Pancreas (tissue), 10 donors: ENCODE measurements at regions not wholly inside any gene's neighbourhood (a gene's known extent, or its start where the extent isn't known, plus 50 kb on each side); places are given as distances from the start of the nearest gene placed in this dataset.

Source experiments
- ATAC-seq, 4 donors: fragments of 200-7000 bp; cut with Tn5 transposase; one replicate each; pipeline versions ENCODE4 v1.8.0 to v1.9.1; 2020; ENCODE audit warnings: mild to moderate bottlenecking in 4 of 4, moderate library complexity in 4 of 4
- DNase-seq, 6 donors: peaks; one replicate each; pipeline ENCODE4 v3.0.0-alpha.2; 2020
- FAIRE-seq: peaks from 2 replicates; lab custom pipeline; 2012; peaks lifted over from hg19 to GRCh38; lab: Jason Lieb, UNC
- H3K27ac ChIP-seq, 4 donors: fragments of 200-600 bp; sonication (generic); 1 replicate in 3 of 4; 2 replicates in 1 of 4; pipeline versions ENCODE4 v1.5.0 to v1.8.0; 2020
- H3K27me3 ChIP-seq, 4 donors: fragments of 200-600 bp; one replicate each; pipeline ENCODE4 v1.8.0; 2021
- H3K36me3 ChIP-seq, 3 donors: fragments of 200-600 bp; sonication (generic) in 1 of 3; one replicate each; pipeline versions ENCODE4 v1.5.0 to v1.8.0; 2020 to 2021
- H3K4me1 ChIP-seq, 3 donors: fragments of 200-600 bp; one replicate each; pipeline ENCODE4 v1.8.0; 2021
- H3K4me3 ChIP-seq, 4 donors: fragments of 200-600 bp; sonication (generic) in 2 of 4; one replicate each; pipeline versions ENCODE4 v1.5.0 to v1.8.0; 2020 to 2021
- H3K9me3 ChIP-seq, 4 donors: fragments of 200-600 bp; one replicate each; pipeline ENCODE4 v1.8.0; 2021
- WGBS, 2 donors: extraction: QIAGEN DNeasy Blood & Tissue Kit; methylation state at CpG; one replicate each; pipeline ENCODE4 v1.1.7; 2013; 5-methylcytosine and 5-hydroxymethylcytosine counted together
- intact Hi-C, 3 donors: fragments of 100-400 bp; cut with DNase I; formaldehyde crosslinking; loops; one replicate each; pipeline versions ENCODE4 v1.11.1 to v1.14.2; 2022
- TF ChIP-seq, protein P1 (sequence below), 4 donors: fragments of 200-600 bp; sonication (generic) in 3 of 4; IDR thresholded peaks; one replicate each; pipeline versions ENCODE4 v1.5.0 to v1.8.0; 2021; ENCODE audit warnings: antibody characterized with exemption in 4 of 4
- donor health status: healthy with polysubstance abuse.
- donor health status: DM: no; HTN: no; CAD: no; lungs with moderate emphysema.
- donor health status: DM: no; HTN: no; CAD: no.
- donor health status: control.
- donor health status: control.
- donor health status: Bipolar disorder and iron deficiency.
- donor health status: DM: yes; HTN: yes; CAD: no.
- donor health status: DM: no; HTN: no; CAD: no.
- donor health status: DM: no; HTN: no; CAD: no.
- donor health status: DM: yes; HTN: yes; CAD: no.

DNA sequence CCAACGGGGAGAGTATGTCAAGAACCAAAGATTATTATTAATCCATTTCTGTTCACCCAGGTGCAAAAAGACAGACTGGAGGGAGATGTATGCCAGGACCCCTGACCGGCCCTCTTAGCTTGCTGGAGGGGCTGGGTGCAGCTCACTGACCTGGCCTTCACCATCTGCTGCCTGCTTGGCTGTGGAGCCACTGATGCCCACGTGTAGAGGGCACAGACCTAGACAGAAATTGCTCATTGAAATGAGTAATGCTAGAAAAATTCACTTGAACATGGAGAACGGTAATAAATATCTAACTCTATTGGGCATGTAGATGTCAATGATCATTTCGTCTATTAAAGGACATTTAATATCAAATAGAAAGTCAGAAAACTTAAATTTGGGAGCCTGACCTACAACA, 58.8 kb upstream of the ERCC6L2 start:
- DNase-seq, result no peak
- Histone ChIP-seq H3K27me3 (no peaks in the 10 kb centered on the region), H3K27ac (no peak overlapping the region), H3K4me3 (no peak overlapping the region), H3K4me1 (no peaks in the 10 kb centered on the region), H3K36me3 (no peaks in the 10 kb centered on the region), H3K9me3 (no peaks in the 10 kb centered on the region)
- ATAC-seq, result no peak
- TF ChIP-seq, protein P1, sequence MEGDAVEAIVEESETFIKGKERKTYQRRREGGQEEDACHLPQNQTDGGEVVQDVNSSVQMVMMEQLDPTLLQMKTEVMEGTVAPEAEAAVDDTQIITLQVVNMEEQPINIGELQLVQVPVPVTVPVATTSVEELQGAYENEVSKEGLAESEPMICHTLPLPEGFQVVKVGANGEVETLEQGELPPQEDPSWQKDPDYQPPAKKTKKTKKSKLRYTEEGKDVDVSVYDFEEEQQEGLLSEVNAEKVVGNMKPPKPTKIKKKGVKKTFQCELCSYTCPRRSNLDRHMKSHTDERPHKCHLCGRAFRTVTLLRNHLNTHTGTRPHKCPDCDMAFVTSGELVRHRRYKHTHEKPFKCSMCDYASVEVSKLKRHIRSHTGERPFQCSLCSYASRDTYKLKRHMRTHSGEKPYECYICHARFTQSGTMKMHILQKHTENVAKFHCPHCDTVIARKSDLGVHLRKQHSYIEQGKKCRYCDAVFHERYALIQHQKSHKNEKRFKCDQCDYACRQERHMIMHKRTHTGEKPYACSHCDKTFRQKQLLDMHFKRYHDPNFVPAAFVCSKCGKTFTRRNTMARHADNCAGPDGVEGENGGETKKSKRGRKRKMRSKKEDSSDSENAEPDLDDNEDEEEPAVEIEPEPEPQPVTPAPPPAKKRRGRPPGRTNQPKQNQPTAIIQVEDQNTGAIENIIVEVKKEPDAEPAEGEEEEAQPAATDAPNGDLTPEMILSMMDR (IDR thresholded peaks at IDR 0.05), result no peak
- no peak for FAIRE-seq
- 86 to 89% methylated on average over 5 of the region's 5 CpGs for WGBS, 2 donors
- intact Hi-C loops, result no loop called here

DNA sequence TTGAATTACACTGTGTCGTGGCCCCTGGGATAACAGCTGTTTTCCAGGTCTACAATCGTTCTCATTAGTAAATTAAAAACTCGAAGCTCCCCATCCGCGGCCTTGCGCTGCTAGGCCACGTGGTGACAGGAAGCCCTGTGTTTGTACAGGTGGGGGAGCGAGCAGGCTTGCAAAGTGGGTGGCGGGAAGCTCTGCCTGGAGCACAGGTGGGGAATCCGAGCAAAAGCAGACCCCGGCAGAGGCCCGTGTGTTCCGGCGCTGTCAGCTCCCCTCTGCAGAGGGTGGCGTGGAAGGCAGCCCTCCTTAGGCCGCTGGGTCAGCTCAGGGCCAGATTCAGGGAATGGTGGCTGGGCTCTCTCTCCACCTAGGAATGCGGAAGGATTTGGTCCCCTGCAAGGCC, 59.5 kb upstream of the ERCC6L2 start:
- Histone ChIP-seq H3K27me3 (no peaks in the 10 kb centered on the region), H3K4me3 (no peak overlapping the region), H3K9me3 (no peaks in the 10 kb centered on the region), H3K27ac (no peak overlapping the region), H3K36me3 (no peaks in the 10 kb centered on the region), H3K4me1 (no peaks in the 10 kb centered on the region)
- ATAC-seq (no peak), DNase-seq (no peak), FAIRE-seq (no peak)
- 88 to 91% methylated on average over 17 of the region's 17 CpGs for WGBS, 2 donors
- TF ChIP-seq, protein P1 (IDR thresholded peaks at IDR 0.05), result no peak
- intact Hi-C loops, result no loop called here

DNA sequence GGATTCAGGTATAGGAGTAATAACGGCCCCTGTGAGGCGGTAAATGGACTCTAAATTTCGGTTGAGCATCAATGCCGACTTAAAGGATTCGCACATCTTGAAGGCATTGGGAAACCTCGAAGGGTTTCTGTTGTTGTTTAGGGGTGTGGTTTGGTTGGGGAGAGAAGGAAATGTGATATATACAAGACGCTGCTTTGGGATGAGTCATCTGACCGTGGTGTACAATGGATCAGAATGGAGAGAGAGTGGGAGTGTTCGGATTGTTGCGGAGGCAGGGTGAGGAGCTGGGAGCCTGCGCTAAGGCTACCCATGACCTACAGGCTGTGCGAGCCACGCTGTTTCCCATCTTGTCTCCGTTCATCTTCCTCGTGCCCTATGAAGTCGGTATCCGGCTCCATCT, 60.4 kb upstream of the ERCC6L2 start:
- 93 to 95% methylated on average over 17 of the region's 17 CpGs for WGBS, 2 donors
- Histone ChIP-seq H3K9me3 (no peaks in the 10 kb centered on the region), H3K4me3 (no peak overlapping the region), H3K27me3 (no peaks in the 10 kb centered on the region), H3K36me3 (no peaks in the 10 kb centered on the region), H3K4me1 (no peaks in the 10 kb centered on the region), H3K27ac (no peak overlapping the region)
- FAIRE-seq, result no peak
- intact Hi-C loops, result no loop called here
- no peak for ATAC-seq
- TF ChIP-seq, protein P1 (IDR thresholded peaks at IDR 0.05), result no peak
- DNase-seq, result no peak

GRCh38 chr9:95813923-95814322, 61.6 kb upstream of the ERCC6L2 start:
- DNase-seq (no peak), FAIRE-seq (no peak), ATAC-seq (no peak)
- no peak overlapping the region for H3K4me3 ChIP-seq
- H3K36me3 ChIP-seq, result no peaks in the 10 kb centered on the region
- intact Hi-C loops, result no loop called here
- H3K9me3 ChIP-seq, result no peaks in the 10 kb centered on the region
- H3K27me3 ChIP-seq, result no peaks in the 10 kb centered on the region
- no peak overlapping the region for H3K27ac ChIP-seq
- TF ChIP-seq, protein P1 (IDR thresholded peaks at IDR 0.05), result no peak
- no peaks in the 10 kb centered on the region for H3K4me1 ChIP-seq

- intact Hi-C loops, result no loop called here
- Histone ChIP-seq H3K36me3 (no peaks in the 10 kb centered on the region), H3K9me3 (no peaks in the 10 kb centered on the region), H3K27ac (no peak overlapping the region), H3K4me1 (no peaks in the 10 kb centered on the region), H3K4me3 (no peak overlapping the region), H3K27me3 (no peaks in the 10 kb centered on the region)
- FAIRE-seq (no peak), ATAC-seq (no peak), DNase-seq (no peak)
- TF ChIP-seq, protein P1 (IDR thresholded peaks at IDR 0.05), result no peak
Observed at GRCh38 chr9:95810814-95811213, 64.7 kb upstream of the ERCC6L2 start.
